ENCODE measurements at regions not wholly inside any gene's neighbourhood (a gene's known extent, or its start where the extent isn't known, plus 50 kb on each side); places are given as distances from the start of the nearest gene placed in this dataset.

- no peak for TF ChIP-seq CTCF (IDR thresholded peaks at IDR 0.05)
- TF ChIP-seq POLR2A (IDR thresholded peaks at IDR 0.05), result no peak
Observed at GRCh38 chr2:195514365-195514764, 142.7 kb upstream of the SLC39A10 start.

Measured in lower leg skin (tissue), 3 donors.